ENCODE measurements at regions not wholly inside any gene's neighbourhood (a gene's known extent, or its start where the extent isn't known, plus 50 kb on each side); places are given as distances from the start of the nearest gene placed in this dataset.

DNA sequence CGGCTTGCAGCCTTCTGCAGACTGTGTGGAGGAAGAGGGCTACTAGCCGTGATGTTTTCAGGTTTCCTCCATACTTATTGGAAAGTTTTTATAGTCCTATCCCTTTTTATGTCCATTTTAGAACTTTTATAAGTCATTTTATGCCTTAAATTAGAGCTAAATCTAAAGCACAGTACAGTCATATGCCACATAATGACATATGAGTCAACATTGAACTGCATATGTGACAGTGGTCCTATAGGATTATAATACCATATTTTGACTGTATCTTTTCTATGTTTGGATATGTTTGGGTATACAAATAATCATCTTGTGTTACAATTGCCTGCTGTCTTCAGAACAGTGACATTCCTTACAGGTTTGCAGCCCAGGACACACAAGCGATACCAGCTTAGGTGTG is 200.2 kb downstream of the SPRY1 start:
- TF ChIP-seq, protein P1, sequence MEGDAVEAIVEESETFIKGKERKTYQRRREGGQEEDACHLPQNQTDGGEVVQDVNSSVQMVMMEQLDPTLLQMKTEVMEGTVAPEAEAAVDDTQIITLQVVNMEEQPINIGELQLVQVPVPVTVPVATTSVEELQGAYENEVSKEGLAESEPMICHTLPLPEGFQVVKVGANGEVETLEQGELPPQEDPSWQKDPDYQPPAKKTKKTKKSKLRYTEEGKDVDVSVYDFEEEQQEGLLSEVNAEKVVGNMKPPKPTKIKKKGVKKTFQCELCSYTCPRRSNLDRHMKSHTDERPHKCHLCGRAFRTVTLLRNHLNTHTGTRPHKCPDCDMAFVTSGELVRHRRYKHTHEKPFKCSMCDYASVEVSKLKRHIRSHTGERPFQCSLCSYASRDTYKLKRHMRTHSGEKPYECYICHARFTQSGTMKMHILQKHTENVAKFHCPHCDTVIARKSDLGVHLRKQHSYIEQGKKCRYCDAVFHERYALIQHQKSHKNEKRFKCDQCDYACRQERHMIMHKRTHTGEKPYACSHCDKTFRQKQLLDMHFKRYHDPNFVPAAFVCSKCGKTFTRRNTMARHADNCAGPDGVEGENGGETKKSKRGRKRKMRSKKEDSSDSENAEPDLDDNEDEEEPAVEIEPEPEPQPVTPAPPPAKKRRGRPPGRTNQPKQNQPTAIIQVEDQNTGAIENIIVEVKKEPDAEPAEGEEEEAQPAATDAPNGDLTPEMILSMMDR (IDR thresholded peaks at IDR 0.05 in 8 of 11, conservative IDR thresholded peaks at IDR 0.05 in 3 of 11), result no peak
- TF ChIP-seq POLR2AphosphoS5 (IDR thresholded peaks at IDR 0.05), result no peak
